GM19193 (cell line): ENCODE measurements at regions not wholly inside any gene's neighbourhood (a gene's known extent, or its start where the extent isn't known, plus 50 kb on each side); places are given as distances from the start of the nearest gene placed in this dataset.

Source experiments
- POLR2A ChIP-seq: IDR thresholded peaks from 4 replicates; pipeline ENCODE4 v1.6.1; 2011; ENCODE audit not compliant: insufficient read depth, insufficient read length; ENCODE audit errors: extremely low read depth

DNA sequence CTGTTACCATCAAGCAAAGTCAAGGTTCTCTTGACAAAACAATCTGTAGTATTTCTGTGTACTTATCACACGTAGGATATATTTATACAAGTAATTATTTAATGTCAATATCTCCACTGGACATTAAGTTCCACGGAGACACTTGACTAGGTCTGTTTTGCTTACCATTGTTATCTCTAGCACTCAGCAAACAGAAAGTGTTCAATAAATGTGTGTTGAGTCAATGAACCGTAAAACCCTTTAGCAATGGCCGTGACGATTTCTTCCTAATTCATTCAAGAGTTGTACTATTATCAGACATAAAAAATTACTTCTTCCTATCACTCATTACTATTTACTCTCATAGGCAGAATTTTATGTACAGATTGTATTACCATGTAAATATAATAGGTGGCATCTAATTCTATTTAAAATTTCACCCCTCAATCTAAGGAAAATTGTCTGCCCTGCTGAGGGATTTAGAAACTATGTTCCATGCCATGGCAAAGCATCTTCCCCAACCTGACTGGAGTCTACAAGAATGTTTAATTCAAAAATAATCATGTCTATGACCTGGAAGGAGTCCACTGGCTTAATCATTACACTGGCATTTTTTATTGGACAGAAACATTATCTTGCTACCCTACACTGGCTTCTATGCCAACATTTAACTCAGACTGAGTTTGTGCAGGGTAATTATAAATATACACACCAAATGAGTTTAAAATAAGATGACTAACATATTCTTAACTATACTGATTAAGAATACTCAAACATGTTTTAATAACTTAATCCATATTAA is 301.9 kb downstream of the ZEB2 start:
- no peak for TF ChIP-seq POLR2A

DNA sequence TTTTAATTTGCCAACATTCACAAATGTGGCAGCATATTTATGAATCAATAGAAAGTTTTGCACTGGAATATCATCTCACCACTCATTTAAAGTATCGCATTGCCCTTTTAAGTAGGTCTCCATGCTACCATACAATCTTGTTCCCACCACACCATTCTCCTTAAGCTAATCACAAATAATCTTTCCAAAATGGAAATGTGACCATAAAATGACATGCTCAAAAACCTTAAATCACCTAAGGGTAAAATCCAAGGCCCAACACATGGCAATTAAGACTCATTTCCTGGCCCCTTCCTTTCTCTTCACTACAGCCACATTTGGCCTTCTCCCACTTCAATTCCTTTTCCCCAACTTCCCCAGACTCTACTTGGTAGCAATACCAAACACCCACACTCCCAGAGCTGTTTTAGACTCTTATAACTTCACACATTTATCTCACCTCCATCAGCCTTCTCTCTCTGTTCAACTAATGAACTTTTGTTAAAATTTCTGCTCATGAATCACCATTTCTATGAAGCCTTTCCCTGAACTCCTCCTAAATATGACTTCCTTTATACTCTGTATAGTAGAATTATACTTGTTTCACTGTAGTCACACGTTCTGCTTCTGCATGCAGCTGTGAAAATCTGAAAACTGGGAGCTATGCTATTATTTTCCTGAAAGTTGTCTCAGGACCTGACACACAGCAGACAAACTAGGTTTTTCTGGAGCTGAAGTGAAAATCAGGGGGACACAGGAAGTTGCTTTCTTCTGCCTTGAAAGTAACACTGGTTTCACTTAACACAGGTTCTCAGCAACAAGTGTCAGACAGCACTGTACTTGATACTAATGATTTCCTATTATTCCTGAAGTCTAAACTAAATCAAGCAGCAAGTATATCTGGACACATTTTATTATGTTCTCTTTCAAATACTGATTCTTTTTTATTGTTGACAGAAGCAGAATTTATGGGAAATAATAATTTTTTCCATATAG is 303.9 kb downstream of the ZEB2 start:
- TF ChIP-seq POLR2A = no peak

DNA sequence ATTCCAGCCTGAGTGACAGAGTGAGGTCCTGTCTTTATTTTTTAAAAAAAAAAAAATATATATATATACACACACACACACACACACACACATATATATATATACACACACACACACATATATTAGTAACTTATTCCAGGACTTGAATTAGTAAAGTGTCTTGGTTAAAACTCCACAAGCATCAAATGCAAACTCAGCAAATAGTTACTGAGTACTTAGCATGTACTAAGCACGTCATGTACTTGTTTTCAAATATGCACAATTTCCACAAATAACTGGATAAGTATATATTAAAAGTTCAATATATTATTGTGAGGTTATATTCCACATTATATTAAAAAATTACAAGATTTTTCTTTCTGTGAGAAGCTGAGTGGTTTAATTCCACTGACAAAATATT is 304.7 kb downstream of the ZEB2 start:
- no peak for TF ChIP-seq POLR2A

DNA sequence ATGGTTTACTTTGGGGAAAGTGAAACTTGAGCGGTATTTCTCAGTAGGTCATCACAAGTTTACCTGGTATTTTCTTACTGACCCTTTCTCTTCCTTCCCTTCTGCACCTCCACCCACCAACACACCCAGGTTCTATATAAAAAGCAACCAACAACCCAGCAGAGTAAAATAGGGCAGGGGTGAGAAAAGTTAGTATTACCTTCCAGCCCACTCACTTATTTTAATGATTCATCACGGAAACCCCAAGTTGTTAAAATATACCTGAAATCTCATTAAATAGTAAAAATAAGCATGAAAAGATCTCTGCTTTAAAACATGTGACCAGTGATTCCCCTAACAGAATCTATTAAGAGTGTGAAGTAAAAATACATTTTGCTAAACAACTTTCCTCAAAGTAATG is 306.1 kb downstream of the ZEB2 start:
- TF ChIP-seq POLR2A = no peak

DNA sequence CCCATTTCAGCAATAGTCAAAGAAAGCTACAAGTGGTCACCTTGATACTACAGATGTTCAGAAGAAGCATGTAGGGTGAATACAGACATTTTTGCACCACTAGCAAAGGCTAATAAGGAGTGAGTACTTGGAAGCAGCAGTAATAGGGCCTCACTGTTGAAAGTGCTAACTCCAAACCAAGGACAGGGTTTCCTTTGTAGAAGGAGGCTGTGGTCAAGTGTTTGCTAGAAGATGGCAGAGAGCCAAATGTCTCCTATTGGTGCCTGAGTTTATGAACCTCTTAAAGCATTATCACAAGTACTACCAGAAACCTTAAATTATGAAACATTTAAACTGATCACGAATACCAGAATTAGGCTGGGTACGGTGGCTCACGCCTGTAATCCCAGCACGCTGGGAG is 308.1 kb downstream of the ZEB2 start:
- no peak for TF ChIP-seq POLR2A

DNA sequence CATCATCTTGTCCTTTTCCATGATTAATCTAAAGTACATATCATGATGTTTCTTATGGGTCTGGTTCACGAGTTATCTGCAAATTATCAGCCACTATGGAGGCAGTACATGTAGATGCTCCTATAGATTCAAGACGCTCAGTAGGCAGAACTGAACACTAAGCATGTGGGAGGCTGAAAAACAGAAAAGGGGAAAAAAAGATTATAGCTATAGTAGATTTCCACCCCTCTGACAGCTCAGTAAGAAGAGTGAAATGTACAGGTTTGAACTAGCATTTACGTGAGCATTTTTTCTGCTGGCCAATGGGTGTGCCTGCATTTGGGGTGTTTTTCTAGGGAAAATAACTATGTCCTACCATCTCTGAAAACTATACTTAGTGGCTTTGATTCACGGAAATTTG is 308.9 kb downstream of the ZEB2 start:
- no peak for TF ChIP-seq POLR2A

DNA sequence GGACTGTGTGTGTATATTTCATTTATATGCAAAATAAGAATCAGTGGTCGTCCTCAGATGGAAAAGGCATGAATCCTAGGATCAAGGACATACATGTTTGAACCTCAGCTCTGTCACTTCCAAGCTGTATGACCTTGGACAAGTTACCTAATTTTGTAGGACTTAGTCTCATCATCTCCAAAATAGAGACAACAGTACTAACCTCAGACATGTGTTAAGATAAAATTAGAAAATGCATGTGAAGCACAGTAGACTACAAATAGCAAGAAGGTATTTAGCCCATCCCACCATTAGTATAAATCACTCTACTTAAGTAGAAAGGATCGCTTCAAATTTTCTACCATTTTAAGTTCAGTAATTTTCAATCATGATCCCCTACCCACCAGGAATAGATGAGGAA is 309.8 kb downstream of the ZEB2 start:
- no peak for TF ChIP-seq POLR2A

DNA sequence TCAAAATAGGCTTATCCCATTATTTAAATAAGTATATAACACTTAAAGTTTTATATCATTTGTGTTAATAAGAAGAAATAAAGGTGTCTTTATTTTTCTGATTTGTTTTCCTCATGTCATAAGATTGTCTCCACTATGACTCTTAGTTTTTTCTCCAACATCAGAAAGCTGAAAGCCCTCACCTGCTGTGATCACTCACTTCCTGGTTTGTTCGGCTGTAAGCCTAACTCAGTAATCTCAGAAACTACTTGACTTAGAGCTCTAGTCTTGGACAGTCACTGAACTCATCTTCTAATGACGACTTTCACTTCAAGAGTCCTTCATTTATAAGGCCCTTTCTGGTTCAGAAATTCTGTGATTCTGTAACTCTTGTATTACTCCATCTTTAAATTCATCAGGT is 311.0 kb downstream of the ZEB2 start:
- no peak for TF ChIP-seq POLR2A

DNA sequence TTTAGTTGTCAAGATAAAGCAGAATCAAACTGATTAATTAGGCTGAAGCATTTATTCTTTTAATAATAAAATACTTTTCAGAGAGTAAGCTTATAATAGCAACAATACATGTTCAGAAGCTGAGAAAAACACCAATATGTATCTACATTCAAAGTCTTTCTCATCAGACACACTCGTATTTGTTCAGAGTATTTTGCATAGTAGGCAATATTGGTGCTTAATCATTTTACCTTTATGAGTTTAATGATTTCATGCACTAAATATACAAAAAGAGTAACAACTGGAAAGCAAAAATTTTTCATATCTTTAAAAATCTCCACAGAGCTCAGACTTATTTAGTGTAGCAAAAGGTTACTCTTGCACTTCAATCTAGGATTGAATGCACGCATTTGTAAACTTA is 313.9 kb downstream of the ZEB2 start:
- no peak for TF ChIP-seq POLR2A

DNA sequence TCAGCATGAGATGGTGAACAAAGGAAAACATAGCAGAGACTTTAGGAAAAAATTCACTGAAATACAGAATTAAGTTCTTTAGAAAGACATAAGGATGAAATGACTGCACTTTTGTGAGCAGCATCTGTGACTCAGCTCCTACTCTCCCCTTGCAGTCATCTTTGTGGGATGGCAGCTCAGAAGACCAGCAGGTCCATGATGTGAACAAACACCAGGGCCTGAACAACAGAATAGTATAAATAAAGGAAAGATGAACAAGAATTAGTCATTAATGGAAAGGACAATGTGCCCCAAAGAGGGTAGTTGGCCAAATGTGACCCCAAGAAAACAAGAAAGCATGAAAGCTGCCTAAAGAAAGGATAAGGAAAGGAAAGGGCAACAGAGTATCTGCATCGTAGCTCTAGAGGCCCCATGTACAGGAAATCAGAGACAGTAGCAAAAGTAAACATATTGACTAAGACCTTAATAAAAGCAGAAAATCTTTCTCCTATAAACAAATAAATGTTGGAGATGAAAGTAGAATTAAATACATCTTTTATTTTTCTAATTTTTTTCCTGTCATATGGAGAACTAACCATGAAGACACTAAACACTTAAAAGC is 318.0 kb downstream of the ZEB2 start:
- TF ChIP-seq POLR2A = no peak

DNA sequence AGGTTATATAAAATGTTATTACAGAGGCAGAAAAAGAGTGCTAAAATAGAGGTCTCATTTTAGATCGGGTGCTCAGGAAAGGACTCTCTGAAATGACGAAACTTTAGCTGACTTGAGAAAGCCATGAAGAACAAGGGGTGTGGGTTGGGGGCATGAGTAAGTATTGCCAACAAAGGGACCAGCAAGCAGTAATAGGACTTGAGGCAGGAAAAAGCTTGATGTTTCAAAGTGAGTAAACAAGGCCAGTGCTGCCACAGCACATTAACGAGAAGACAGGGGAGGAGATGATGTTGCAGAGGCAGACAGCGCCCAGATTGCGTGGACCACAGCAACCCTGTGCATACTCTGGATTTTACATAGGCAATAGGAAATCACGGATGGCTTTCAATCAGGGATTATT is 318.8 kb downstream of the ZEB2 start:
- no peak for TF ChIP-seq POLR2A

DNA sequence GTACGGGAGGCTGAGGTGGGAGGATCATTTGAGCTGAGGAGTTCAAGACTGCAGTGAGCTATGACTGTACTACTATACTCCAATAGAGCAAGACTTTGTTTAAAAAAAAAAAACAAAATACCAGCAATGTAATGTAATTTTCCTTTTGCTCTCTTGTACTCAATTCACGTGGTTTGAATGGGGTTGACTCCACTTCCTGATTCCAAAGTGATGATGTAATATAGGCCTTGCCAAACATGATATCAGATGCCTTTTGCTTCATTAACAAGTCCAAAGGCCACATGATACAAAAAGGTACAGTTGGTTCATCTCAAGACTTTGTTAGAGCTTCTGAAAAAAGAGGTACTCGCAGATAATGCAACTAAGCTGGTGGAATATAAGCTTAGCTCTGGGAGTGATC is 321.8 kb downstream of the ZEB2 start:
- no peak for TF ChIP-seq POLR2A

DNA sequence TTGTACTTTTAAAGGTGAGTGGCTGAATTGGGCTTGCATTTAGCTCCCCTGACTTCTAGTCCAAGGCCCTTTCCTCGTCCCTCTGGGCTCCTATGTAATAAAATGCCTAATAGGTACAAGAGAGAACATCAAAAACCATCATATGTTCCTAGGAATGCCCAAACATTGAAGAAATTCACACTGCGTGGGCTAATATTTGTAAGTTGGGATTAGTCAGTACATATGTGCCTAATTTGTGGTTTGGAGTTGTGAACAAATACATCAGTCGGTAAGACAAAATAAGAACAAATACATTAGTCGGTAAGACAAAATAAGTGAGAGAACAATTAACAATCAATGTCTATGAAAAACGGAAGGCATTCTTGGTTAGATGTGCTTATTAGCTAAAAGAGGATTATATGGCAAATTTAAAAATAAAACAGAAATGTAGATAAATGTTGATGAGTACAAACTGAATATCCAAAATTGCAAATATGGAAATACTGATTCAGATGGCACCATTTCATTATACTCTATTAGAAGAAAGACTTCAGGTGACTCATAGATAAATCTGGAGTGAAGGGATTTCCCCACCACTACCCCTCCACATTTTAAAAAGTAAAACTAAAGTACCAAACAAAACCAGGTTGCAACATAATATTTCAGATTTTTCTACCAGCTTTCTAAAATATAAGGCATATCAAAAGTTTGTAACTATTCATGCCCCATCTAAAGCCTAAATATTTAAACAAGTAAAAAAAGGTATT is 325.4 kb downstream of the ZEB2 start:
- no peak for TF ChIP-seq POLR2A

DNA sequence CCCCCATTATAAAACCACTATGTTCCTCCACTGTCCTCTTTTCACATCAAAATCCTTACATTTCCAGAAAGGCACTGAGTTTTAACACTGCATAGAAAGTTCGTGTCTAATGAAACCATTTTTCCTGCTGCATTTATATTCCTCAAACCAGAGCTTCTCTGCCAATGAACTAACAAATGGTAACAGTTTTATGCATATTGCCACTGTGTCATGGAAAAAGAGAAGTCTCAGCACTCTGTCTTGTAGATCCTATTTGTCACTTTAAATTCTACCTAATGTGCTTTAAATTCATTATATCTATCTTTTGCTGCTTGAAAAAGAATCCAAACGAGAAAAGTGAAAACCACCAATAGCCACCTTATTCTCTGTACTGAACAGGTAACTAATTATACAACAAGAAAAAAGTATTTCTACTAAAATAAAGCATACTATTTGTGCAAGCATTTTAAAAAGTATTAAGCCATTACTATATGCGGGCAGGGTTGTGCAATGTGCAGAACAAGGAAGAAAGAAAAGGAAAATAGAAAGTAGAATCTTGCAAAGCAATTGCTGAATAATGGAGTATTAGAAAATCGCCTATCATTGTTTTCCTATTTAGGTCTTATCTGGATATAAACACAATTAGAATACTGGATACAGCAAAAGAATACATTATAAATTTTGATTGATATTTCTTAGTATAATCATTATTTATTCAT is 328.9 kb downstream of the ZEB2 start:
- no peak for TF ChIP-seq POLR2A

DNA sequence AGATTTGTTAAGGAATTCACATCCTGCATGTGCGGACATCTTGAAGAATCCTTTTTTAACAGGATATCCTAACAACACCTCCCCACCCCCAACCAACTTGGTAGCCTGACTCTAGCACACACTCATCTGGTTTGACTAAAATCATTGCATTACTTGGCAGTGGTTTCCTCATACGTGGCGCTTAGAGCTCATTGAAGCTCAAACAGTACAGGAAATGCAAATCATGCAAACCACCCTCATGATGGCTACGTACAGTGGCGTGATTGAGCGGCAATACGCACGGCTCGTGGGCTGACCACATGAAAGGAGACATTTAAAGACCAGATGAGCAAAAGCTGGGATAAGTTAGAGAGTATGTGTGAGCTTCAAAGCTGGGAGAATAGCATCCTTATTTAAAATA is 336.2 kb downstream of the ZEB2 start:
- no peak for TF ChIP-seq POLR2A

DNA sequence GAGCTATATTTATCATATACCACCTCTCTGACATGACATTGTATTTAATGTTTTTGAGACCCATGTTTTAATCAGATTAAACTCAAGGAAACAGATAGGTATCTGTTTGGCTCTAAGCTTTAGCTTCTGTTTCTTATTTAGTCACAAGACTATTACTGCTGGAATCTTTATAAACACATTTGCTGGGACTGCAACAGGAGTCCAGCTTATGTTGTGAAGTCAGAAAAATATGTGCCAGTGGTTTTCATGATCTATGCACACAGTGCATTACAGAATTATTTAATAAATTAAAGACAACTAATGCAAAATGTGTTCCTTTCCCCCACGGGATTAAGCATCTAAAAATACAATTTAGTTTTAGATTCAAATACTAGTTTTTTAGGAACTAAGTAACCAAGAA is 338.9 kb downstream of the ZEB2 start:
- TF ChIP-seq POLR2A = no peak
